ENCODE measurements at regions not wholly inside any gene's neighbourhood (a gene's known extent, or its start where the extent isn't known, plus 50 kb on each side); places are given as distances from the start of the nearest gene placed in this dataset.

- no peak overlapping the region for H3K4me3 ChIP-seq
- H3K4me1 ChIP-seq = no peaks in the 10 kb centered on the region
- H3K27me3 ChIP-seq = no peaks in the 10 kb centered on the region
- 53 to 72% methylated on average over 2 of the region's 3 CpGs for WGBS, 2 donors
- no peak for DNase-seq
- intact Hi-C loops (cut with DNase I) = no loop called here
- H3K9me3 ChIP-seq = no peaks in the 10 kb centered on the region
- no peak overlapping the region for H3K27ac ChIP-seq
- TF ChIP-seq, protein P1, sequence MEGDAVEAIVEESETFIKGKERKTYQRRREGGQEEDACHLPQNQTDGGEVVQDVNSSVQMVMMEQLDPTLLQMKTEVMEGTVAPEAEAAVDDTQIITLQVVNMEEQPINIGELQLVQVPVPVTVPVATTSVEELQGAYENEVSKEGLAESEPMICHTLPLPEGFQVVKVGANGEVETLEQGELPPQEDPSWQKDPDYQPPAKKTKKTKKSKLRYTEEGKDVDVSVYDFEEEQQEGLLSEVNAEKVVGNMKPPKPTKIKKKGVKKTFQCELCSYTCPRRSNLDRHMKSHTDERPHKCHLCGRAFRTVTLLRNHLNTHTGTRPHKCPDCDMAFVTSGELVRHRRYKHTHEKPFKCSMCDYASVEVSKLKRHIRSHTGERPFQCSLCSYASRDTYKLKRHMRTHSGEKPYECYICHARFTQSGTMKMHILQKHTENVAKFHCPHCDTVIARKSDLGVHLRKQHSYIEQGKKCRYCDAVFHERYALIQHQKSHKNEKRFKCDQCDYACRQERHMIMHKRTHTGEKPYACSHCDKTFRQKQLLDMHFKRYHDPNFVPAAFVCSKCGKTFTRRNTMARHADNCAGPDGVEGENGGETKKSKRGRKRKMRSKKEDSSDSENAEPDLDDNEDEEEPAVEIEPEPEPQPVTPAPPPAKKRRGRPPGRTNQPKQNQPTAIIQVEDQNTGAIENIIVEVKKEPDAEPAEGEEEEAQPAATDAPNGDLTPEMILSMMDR (IDR thresholded peaks at IDR 0.05) = no peak
- TF ChIP-seq POLR2A (IDR thresholded peaks at IDR 0.05) = no peak
- no peaks in the 10 kb centered on the region for H3K36me3 ChIP-seq
These were observed 141.6 kb upstream of the STT3B start for GRCh38 chr3:31391150-31391549.

DNA sequence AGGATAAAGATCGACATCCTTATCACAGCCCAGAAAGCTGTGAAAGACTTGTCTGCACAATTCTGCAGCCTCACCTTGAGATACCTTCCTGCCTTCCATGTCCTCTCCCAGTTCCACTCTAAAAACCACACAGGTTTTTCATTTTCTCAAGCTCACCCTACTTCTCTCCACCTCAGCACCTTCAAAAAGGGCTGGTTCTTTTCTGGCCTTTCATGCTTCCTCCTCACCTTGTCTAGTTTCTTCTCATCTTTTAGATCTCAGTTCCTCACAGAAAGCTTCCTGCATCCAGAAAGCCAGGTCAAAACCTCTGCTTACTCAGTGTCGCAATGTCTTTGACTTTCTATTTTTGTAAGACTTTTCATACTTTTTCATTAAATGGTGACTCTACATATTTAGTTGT is 140.2 kb upstream of the STT3B start:
- no peaks in the 10 kb centered on the region for H3K27me3 ChIP-seq
- TF ChIP-seq, protein P1 (IDR thresholded peaks at IDR 0.05) = no peak
- TF ChIP-seq POLR2A (IDR thresholded peaks at IDR 0.05) = no peak
- DNase-seq = no peak
- no peaks in the 10 kb centered on the region for H3K36me3 ChIP-seq
- no peaks in the 10 kb centered on the region for H3K9me3 ChIP-seq
- no peak overlapping the region for H3K27ac ChIP-seq
- H3K4me1 ChIP-seq = no peaks in the 10 kb centered on the region
- WGBS, 2 donors = 83 to 90% methylated on average over 2 of the region's 2 CpGs
- intact Hi-C loops (cut with DNase I) = no loop called here
- H3K4me3 ChIP-seq = no peak overlapping the region

DNA sequence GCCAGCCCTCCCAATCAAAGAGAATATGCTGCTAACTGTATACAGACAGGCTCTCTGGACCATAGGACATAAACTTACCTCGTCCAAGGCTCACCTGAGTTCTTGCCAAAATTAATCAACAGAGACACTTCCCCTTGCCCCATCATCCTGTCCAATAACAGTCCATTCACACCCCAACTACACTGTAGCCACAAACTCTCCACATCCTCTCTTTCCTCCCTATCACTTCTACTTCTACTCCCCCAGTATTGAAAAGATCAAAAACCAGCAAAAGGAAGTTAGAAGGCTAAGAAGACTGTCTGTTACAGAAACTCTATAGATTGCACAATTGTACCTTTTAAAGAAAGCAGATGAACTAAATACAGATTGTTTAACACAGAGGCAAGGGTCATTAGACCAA is 133.5 kb upstream of the STT3B start:
- intact Hi-C loops (cut with DNase I) = no loop called here
- no peak for TF ChIP-seq POLR2A (IDR thresholded peaks at IDR 0.05)
- TF ChIP-seq, protein P1 (IDR thresholded peaks at IDR 0.05) = no peak
- no peaks in the 10 kb centered on the region for H3K27me3 ChIP-seq
- H3K4me1 ChIP-seq = no peaks in the 10 kb centered on the region
- H3K27ac ChIP-seq = no peak overlapping the region
- H3K9me3 ChIP-seq = no peaks in the 10 kb centered on the region
- WGBS, 2 donors = 36 to 42% methylated on average over 1 of the region's 1 CpG
- DNase-seq = no peak
- no peak overlapping the region for H3K4me3 ChIP-seq
- no peaks in the 10 kb centered on the region for H3K36me3 ChIP-seq

- no peak for DNase-seq
- 51 to 52% methylated on average over 2 of the region's 2 CpGs for WGBS, 2 donors
- no peak for TF ChIP-seq POLR2A (IDR thresholded peaks at IDR 0.05)
- TF ChIP-seq, protein P1 (IDR thresholded peaks at IDR 0.05) = no peak
- intact Hi-C loops (cut with DNase I) = no loop called here
- Histone ChIP-seq H3K27me3 (no peaks in the 10 kb centered on the region), H3K4me3 (no peak overlapping the region), H3K4me1 (no peaks in the 10 kb centered on the region), H3K36me3 (no peaks in the 10 kb centered on the region), H3K27ac (no peak overlapping the region), H3K9me3 (no peaks in the 10 kb centered on the region)
These were observed 130.6 kb upstream of the STT3B start for GRCh38 chr3:31402117-31402516.

DNA sequence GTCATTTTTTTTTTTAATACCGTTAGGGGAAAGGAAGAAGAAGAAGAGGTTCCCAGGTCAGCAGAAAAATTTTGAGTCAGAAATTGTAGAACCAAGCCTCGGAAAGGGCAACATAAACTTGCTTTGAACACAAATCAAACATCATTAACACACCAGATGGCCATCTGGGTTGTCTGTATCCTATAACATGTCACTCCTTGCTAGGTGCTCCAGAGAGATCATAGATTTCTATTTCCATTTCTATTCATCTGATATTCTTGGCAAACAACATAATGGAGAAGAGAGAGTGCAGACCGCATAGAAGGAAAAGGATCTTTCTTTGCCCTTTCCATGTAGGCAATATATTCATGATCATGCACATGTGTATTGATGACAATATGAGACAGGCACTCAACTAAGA is 129.5 kb upstream of the STT3B start:
- WGBS, 2 donors = 75 to 81% methylated on average over 3 of the region's 3 CpGs
- TF ChIP-seq, protein P1 (IDR thresholded peaks at IDR 0.05) = no peak
- TF ChIP-seq POLR2A (IDR thresholded peaks at IDR 0.05) = no peak

More for the DNA sequence above, 129.5 kb upstream of the STT3B start:
- no peaks in the 10 kb centered on the region for H3K4me1 ChIP-seq
- no peak overlapping the region for H3K4me3 ChIP-seq
- intact Hi-C loops (cut with DNase I) = no loop called here
- no peaks in the 10 kb centered on the region for H3K27me3 ChIP-seq
- no peak overlapping the region for H3K27ac ChIP-seq
- no peaks in the 10 kb centered on the region for H3K9me3 ChIP-seq
- no peaks in the 10 kb centered on the region for H3K36me3 ChIP-seq
- DNase-seq = no peak

Measured in esophagus squamous epithelium (tissue), 5 donors.